GM18907 (cell line): ENCODE measurements at regions not wholly inside any gene's neighbourhood (a gene's known extent, or its start where the extent isn't known, plus 50 kb on each side); places are given as distances from the start of the nearest gene placed in this dataset.

Source experiments
- ATAC-seq: cut with Tn5 transposase; IDR thresholded peaks from one replicate; pipeline ENCODE4 v1.9.1; 2021; ENCODE audit warnings: mild to moderate bottlenecking, moderate library complexity; ENCODE audit not compliant: unreplicated experiment

GRCh38 chr6:143595251-143596036 is 82.3 kb upstream of the PHACTR2 start:
- ATAC-seq: no peak

GRCh38 chr6:143594647-143595046 is 83.1 kb upstream of the PHACTR2 start:
- no peak for ATAC-seq

- ATAC-seq: no peak
These were observed 80.8 kb upstream of the FUCA2 start for GRCh38 chr6:143592335-143592734.

- ATAC-seq: no peak
These were observed 79.9 kb upstream of the FUCA2 start for GRCh38 chr6:143591441-143591840.

- ATAC-seq: no peak
These were observed 77.6 kb upstream of the FUCA2 start for GRCh38 chr6:143589162-143589561.

- ATAC-seq: no peak
These were observed 75.0 kb upstream of the FUCA2 start for GRCh38 chr6:143586557-143586956.

- no peak for ATAC-seq
These were observed 74.2 kb upstream of the FUCA2 start for GRCh38 chr6:143585716-143586115.

- ATAC-seq: no peak
These were observed 73.7 kb upstream of the FUCA2 start for GRCh38 chr6:143585241-143585640.

GRCh38 chr6:143583542-143584327 is 72.2 kb upstream of the FUCA2 start:
- no peak for ATAC-seq

GRCh38 chr6:143581835-143582480 is 70.4 kb upstream of the FUCA2 start:
- ATAC-seq: no peak

- no peak for ATAC-seq
These were observed 68.2 kb upstream of the FUCA2 start for GRCh38 chr6:143579703-143580102.

- no peak for ATAC-seq
These were observed 66.5 kb upstream of the FUCA2 start for GRCh38 chr6:143578054-143578453.

- ATAC-seq: no peak
These were observed 64.4 kb upstream of the FUCA2 start for GRCh38 chr6:143575901-143576426.

- ATAC-seq: peak; percentile 93
These were observed 63.9 kb upstream of the FUCA2 start for GRCh38 chr6:143575440-143575839.

- no peak for ATAC-seq
These were observed 58.8 kb upstream of the FUCA2 start for GRCh38 chr6:143570147-143570853.

GRCh38 chr6:143569040-143569439 is 57.5 kb upstream of the FUCA2 start:
- no peak for ATAC-seq

GRCh38 chr6:143564484-143565017 is 53.0 kb upstream of the FUCA2 start:
- no peak for ATAC-seq

- ATAC-seq: no peak
These were observed 50.6 kb upstream of the FUCA2 start for GRCh38 chr6:143562143-143562542.
